Caco-2 (cell line): ENCODE measurements at regions not wholly inside any gene's neighbourhood (a gene's known extent, or its start where the extent isn't known, plus 50 kb on each side); places are given as distances from the start of the nearest gene placed in this dataset.

Source experiments
- BruUV-seq: library from RNA; stranded (reverse); fragments of 400-500 nt; replicated peaks from 2 replicates; lab custom pipeline; 2021; lab: Mats Ljungman, UMichigan
- CTCF ChIA-PET: fragments of 300-600 bp; sonication (Branson Sonifier 250); formaldehyde crosslinking; loops from one replicate; lab custom pipeline; 2022; ENCODE audit warnings: antibody characterized with exemption; lab: Charles Lee
- POLR2A ChIA-PET: fragments of 300-600 bp; sonication (Branson Sonifier 250); formaldehyde crosslinking; loops from one replicate; lab custom pipeline; 2022; ENCODE audit warnings: antibody characterized with exemption; lab: Charles Lee
- DNase-seq, 2 experiments: peaks; one replicate each; pipeline versions ENCODE4 v3.0.0 to v3.0.0-alpha.2; 2020 to 2022
- H3K27me3 ChIP-seq: replicated peaks from 2 replicates; pipeline ENCODE4 v1.6.0; 2011; ENCODE audit warnings: low read length; ENCODE audit not compliant: control insufficient read depth, insufficient read depth
- H3K36me3 ChIP-seq: 2 replicates; pipeline ENCODE4 v1.5.1; 2011; ENCODE audit warnings: low read length; ENCODE audit not compliant: control insufficient read depth, insufficient read depth
- H3K4me1 ChIP-seq: fragments of 250-450 bp; sonication (Bioruptor Pico); 2 replicates; pipeline ENCODE4 v1.5.1; 2020; ENCODE audit warnings: mild to moderate bottlenecking
- H3K4me3 ChIP-seq: 2 replicates; pipeline ENCODE4 v1.5.1; 2011; ENCODE audit warnings: low read depth, mild to moderate bottlenecking, control low read depth, low read length
- H3K9me3 ChIP-seq: fragments of 250-450 bp; sonication (Bioruptor Pico); 2 replicates; pipeline ENCODE4 v1.5.1; 2020; ENCODE audit warnings: mild to moderate bottlenecking, moderate library complexity
- H3K27ac Mint-ChIP-seq: one replicate; pipeline ENCODE4 v1.8.0; 2022; ENCODE audit warnings: mixed read lengths; ENCODE audit not compliant: unreplicated experiment
- H3K27me3 Mint-ChIP-seq: one replicate; pipeline ENCODE4 v1.8.0; 2022; ENCODE audit warnings: mixed read lengths; ENCODE audit not compliant: insufficient read depth, unreplicated experiment
- H3K36me3 Mint-ChIP-seq: one replicate; pipeline ENCODE4 v1.8.0; 2022; ENCODE audit warnings: mild to moderate bottlenecking, mixed read lengths; ENCODE audit not compliant: insufficient read depth, unreplicated experiment
- H3K4me1 Mint-ChIP-seq: one replicate; pipeline ENCODE4 v1.8.0; 2022; ENCODE audit warnings: low read depth, mixed read lengths; ENCODE audit not compliant: unreplicated experiment
- H3K4me3 Mint-ChIP-seq: one replicate; pipeline ENCODE4 v1.8.0; 2022; ENCODE audit warnings: mild to moderate bottlenecking, moderate library complexity, mixed read lengths; ENCODE audit not compliant: unreplicated experiment
- H3K9me3 Mint-ChIP-seq: one replicate; pipeline ENCODE4 v1.8.0; 2022; ENCODE audit warnings: mixed read lengths; ENCODE audit not compliant: unreplicated experiment
- CTCF ChIP-seq, 2 experiments: fragments of 200-600 bp in 1 of 2; IDR thresholded peaks; 1 replicate in 1 of 2; 2 replicates in 1 of 2; pipeline versions ENCODE4 v1.5.1 to v1.8.0; 2011 to 2022; ENCODE audit warnings: antibody characterized with exemption in 1 of 2, control low read depth in 1 of 2, inconsistent platforms in 1 of 2, low read depth in 1 of 2, low read length in 1 of 2, mild to moderate bottlenecking in 1 of 2, moderate library complexity in 1 of 2; ENCODE audit not compliant: insufficient read depth in 1 of 2, severe bottlenecking in 1 of 2, unreplicated experiment in 1 of 2
- intact Hi-C: fragments of 100-400 bp; cut with micrococcal nuclease; formaldehyde crosslinking; loops from one replicate; pipeline ENCODE4 v1.10.0; 2022; ENCODE audit not compliant: unreplicated experiment

GRCh38 chr16:54750249-54750648 is 180.4 kb upstream of the IRX5 start:
- no peak for DNase-seq
- intact Hi-C loops = no loop called here
- Mint-ChIP-seq H3K27me3 (no peaks in the 10 kb centered on the region), H3K4me3 (no peak overlapping the region), H3K4me1 (peaks cover 9% of the 10 kb centered on the region), H3K36me3 (no peaks in the 10 kb centered on the region), H3K9me3 (peaks cover 11% of the 10 kb centered on the region), H3K27ac (no peak overlapping the region)
- H3K36me3 ChIP-seq = no peaks in the 10 kb centered on the region
- peaks cover 4% of the 10 kb centered on the region for H3K4me1 ChIP-seq
- no peak for TF ChIP-seq CTCF (IDR thresholded peaks at IDR 0.05; ENCODE audit: insufficient read depth in 1 of 2, low read depth in 1 of 2, low read length in 1 of 2, severe bottlenecking in 1 of 2, unreplicated experiment in 1 of 2)
- CTCF ChIA-PET = no interaction called here
- H3K27me3 ChIP-seq = no peaks in the 10 kb centered on the region
- BruUV-seq = no TSS peak
- POLR2A ChIA-PET = no interaction called here
- no peaks in the 10 kb centered on the region for H3K9me3 ChIP-seq
- H3K4me3 ChIP-seq = no peak overlapping the region

- H3K27me3 ChIP-seq = no peaks in the 10 kb centered on the region
- no peaks in the 10 kb centered on the region for H3K36me3 ChIP-seq
- Mint-ChIP-seq H3K4me1 (peaks cover 9% of the 10 kb centered on the region), H3K27ac (no peak overlapping the region), H3K9me3 (peaks cover 11% of the 10 kb centered on the region), H3K4me3 (no peak overlapping the region), H3K36me3 (no peaks in the 10 kb centered on the region), H3K27me3 (no peaks in the 10 kb centered on the region)
- no peak for DNase-seq
- no peaks in the 10 kb centered on the region for H3K9me3 ChIP-seq
- intact Hi-C loops = no loop called here
- BruUV-seq = no TSS peak
- H3K4me1 ChIP-seq = peaks cover 4% of the 10 kb centered on the region
- ChIA-PET CTCF (no interaction called here), POLR2A (no interaction called here)
- TF ChIP-seq CTCF (IDR thresholded peaks at IDR 0.05; ENCODE audit: insufficient read depth in 1 of 2, low read depth in 1 of 2, low read length in 1 of 2, severe bottlenecking in 1 of 2, unreplicated experiment in 1 of 2) = no peak
- H3K4me3 ChIP-seq = no peak overlapping the region
Observed at GRCh38 chr16:54748611-54749190, 182.0 kb upstream of the IRX5 start.

- Mint-ChIP-seq H3K4me1 (peaks cover 9% of the 10 kb centered on the region), H3K36me3 (no peaks in the 10 kb centered on the region), H3K27ac (no peak overlapping the region), H3K9me3 (peaks cover 11% of the 10 kb centered on the region), H3K27me3 (no peaks in the 10 kb centered on the region), H3K4me3 (no peak overlapping the region)
- no peak for DNase-seq
- Histone ChIP-seq H3K9me3 (no peaks in the 10 kb centered on the region), H3K4me1 (peaks cover 4% of the 10 kb centered on the region), H3K27me3 (no peaks in the 10 kb centered on the region), H3K4me3 (no peak overlapping the region), H3K36me3 (no peaks in the 10 kb centered on the region)
- intact Hi-C loops = no loop called here
- BruUV-seq = no TSS peak
- CTCF ChIA-PET = no interaction called here
- TF ChIP-seq CTCF (IDR thresholded peaks at IDR 0.05; ENCODE audit: insufficient read depth in 1 of 2, low read depth in 1 of 2, low read length in 1 of 2, severe bottlenecking in 1 of 2, unreplicated experiment in 1 of 2) = no peak
- POLR2A ChIA-PET = no interaction called here
Observed at GRCh38 chr16:54746596-54746995, 184.1 kb upstream of the IRX5 start.
